ENCODE measurements at regions not wholly inside any gene's neighbourhood (a gene's known extent, or its start where the extent isn't known, plus 50 kb on each side); places are given as distances from the start of the nearest gene placed in this dataset.

DNA sequence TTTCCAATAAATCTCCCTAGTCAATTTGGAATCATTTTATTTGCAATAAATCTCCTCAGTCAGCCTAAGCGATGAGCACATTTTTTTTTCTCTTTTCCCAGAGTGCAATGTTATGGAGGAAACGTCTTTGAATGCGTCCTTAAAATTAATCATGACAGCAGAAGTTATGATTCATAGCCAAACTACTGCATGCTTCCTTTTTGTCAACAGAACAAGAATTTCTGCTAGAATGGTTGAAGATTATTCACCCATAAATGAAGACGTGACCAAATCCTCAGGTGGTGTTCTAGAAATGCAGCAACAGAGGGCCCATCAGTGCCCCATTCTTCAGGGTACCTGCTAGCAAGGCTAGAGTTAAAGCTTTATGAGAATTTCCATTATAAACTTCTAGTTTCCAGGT, 407.9 kb upstream of the PKN2 start:
- no peak for DNase-seq

DNA sequence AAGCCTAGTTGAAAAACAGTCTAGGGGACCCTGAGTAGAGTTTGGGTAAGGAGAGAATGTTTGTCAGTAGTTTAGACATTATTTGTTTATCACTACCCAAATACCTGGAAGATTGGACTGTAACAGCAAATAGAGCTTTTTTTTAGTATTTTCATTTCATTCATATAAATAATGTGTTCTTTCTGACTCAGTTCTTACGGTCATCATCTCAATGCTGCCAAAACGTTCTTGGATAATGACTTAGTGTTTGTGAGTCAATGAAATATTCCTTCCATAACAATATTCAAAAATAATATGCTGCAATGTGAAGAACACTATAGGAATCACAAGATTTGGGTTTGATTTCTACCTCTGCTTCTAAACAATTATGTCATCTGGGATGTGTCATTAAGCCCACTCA, 400.0 kb upstream of the PKN2 start:
- DNase-seq: no peak

DNA sequence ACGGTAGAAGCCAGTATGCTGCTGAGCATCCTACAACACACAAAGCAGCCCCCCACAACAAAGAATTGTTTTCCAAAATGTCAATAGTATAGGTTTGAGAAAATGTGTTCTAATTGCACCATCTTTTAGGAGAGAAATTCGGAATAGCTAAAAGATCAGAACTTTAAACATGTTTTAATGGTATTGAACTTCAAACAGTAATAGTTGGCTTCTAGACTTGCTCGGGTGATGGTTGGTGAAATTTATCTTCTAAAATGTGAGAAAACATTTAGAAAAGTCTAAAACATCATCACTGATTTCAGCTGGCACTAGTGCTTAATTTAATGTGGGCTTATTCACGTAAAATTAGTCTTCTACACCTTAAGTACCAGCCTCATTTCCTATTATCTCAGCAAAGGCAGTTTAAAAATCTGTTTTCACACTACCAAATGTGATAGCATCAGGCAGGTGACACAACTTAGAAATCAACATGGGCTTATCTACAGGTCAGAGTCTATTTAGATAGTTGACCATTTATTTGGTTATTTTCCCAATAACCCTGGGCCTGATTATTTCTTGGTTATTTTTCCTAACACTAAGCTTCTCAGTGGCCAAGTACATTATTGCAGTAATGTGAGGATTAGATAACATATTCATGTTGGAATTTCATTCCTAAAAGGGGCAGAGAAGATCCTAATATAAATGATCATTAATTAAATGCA, 399.3 kb upstream of the PKN2 start:
- no peak for DNase-seq

DNA sequence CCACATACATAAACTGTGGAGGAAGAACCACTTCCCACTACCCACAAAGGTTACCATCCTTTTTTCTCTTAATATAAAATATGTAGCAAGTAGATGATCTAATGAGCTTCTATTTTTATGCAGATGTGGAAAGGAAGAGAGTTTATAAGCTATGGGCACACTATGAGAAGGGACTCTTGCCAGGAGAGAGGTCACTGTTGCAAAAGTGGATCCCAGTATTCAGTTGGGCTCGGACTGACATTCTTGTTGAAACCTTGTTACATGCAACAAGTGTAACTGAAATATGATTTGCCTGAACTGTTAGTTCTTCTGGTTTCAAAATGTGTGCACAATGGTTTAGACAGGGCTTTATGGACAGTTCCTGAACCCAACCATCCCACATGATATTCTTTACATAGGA, 397.4 kb upstream of the PKN2 start:
- DNase-seq: no peak

DNA sequence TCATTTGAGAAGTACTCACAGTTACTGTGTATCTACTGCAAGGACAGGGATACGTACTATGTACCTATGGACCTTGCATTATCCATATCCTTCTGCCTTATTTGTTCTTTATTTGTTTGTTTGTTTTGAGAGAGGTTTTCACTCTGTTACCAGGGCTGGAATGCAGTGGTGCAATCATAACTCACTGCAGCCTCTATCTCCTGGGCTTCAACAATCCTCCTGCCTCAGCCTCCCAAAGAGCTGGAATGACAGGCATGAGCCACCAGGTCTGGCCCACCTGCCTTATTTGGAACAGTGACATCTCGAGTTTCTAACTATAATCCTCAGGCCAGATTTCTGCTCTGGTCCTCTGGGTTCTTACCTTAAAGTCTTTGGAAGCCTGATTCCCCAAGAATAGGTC, 395.5 kb upstream of the PKN2 start:
- DNase-seq: no peak

DNA sequence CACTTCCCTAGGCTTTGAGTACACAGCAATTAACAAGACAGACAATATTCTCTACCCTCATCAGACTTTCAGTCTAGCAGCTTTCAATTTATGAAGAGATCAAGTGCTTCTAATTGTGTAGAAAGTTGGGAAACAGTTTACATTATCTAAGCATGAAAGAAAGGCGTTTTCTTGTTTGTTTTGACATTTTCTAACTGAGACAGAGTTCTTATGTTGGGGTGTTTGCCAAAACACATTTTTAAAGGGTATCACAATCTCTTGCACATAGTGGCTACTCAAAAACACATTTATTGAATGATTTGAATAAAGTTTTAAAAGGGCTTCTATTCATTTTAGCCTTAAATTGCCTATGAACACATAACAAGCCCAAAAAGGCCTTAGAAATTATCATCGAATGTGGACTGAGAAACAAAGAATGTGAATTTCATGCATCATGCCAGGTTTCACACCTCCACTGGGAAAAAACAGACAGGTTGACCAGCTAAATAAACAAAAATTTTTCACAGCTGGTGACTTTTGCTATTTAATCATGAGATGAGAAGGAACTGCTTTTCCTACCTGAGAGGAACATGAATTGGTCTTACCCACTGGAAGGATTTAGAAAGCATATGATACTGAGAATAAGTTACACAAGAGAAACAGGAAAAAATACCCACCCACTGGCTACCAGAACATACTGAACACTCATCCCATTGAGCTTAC, 394.5 kb upstream of the PKN2 start:
- DNase-seq: no peak

DNA sequence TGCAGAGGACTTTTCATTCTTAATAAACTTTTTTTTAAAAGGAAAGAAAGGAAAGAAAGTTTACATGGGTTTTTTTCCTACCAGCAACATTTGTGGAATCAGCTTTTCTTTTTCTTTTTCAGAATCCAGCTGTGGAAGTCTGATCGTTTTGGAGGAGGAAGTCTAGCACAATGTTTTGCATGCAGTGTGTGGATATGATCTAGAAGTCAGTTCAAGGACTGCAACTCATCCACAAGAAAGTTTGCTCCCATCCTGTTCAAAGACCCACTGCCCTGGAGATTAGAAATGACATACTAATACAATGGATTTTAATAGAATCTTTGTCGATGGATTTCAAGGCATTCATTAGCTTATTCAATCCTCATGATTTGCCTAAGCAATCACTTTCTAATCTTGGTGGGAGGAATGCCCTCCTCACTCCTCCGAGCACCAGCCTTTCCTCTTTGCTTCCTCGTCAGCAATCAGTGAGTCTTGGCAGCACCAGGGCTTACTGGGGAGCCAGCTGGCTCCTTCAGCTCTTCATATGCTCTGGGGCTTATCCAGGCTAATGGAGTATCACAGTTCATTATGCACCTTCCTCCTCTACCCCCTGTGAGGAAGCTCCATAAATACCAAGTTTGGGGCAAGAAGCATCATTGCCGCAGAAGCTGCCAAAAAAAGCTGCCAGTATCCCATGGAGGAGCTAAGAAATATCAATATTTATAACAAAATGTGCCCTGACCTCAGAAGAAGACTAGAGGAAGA, 392.3 kb upstream of the PKN2 start:
- DNase-seq: no peak

DNA sequence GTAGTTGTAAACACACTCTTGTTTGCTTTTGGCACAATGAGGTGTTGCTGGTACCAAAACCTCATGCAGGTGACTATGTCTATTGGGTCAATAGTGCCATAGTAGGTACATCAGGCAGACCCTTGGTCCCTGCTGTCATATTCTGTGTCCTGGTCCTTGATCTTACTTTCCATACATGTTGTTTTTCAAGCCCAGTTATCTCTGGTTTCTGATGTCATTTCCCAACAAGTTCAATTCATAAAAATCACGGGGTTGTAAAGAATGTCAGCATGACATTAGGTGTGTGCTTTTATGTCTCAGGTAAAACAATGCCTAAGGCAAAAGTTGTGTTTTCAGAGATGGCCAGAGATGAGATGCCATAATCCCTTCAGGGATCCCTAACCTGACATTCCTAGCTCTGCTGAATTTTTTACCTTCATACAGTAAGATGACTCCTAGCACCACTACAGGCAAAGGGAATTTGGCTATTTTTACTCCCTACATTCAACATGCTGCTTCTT, 390.3 kb upstream of the PKN2 start:
- no peak for DNase-seq

DNA sequence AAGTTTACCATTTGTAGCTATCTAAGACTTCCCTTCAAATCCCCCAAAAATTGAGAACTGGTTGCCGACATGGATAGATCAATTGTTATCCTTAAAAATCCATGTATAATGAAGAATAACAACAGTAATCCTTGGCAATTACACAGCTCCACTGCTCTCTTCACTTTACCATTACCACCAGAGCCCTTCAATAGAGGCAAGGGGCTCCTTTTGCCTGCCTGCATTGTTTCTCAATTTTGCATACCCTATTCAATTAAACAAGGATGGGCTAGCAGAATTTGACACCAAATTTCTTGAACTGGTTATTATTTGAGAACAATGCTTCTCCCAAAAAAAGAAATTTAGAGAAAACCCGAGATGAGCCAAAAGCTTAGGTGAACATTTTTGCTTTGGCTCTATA, 387.8 kb upstream of the PKN2 start:
- no peak for DNase-seq

DNA sequence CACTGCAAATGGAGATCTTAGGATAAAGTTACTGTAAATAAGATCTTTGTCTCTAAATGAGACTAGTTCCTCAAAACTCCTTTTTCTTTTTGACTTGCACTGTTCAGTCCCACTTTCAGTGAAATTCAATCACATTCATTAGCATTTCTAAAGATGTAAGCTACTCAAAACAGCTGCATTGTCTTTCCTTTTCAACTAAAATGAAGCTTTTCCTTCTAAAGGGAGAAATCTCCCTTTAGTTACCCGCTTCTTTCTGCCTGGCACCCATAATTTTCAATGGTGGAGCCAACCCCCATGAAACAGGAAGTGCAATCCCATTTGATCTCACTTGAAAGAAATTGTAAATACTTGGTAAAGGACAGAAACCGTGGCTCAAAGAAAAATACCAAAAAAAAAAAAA, 387.4 kb upstream of the PKN2 start:
- DNase-seq: no peak

DNA sequence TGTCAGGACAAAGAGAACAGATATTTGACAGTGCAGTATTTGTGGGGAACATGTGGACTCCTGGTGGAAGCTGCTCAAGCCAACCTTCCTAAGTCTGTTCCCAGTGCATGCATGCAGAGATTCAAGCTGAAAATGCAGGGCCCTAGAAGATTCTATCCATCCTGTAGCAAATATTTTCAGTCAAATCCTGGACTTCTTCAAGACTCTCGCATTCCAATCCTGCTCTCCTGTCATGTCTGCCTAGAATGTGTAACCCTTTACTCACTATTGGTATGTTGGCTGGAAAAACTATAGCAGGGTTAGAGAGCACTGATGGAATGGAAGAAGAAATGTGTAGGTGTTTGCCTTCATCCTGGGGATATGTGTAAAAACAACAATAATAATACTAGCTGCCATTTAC, 385.6 kb upstream of the PKN2 start:
- no peak for DNase-seq

DNA sequence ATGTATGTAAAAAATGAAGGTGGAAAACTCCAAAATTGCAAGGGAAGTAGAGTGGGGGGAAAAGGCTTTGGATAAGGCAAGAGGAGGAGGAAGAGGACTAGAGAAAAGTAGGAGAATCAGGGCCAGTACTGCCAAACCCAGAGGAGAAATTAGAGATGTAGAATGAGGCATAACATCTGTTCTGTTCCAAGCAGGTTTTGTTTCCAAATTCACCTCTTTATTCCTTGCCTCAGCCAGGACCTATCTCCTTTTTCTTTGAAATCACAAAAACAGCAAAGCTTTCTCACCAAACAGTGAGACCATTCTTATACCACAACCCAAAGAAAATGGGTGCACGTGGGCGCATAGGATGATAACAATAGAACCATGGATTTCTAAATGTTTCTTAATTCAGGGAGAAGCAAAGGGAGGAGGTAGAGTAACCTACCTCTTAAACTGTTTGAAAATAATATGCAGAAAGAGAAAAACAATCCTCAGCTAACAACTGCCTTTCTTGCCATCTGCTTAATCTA, 383.3 kb upstream of the PKN2 start:
- no peak for DNase-seq

DNA sequence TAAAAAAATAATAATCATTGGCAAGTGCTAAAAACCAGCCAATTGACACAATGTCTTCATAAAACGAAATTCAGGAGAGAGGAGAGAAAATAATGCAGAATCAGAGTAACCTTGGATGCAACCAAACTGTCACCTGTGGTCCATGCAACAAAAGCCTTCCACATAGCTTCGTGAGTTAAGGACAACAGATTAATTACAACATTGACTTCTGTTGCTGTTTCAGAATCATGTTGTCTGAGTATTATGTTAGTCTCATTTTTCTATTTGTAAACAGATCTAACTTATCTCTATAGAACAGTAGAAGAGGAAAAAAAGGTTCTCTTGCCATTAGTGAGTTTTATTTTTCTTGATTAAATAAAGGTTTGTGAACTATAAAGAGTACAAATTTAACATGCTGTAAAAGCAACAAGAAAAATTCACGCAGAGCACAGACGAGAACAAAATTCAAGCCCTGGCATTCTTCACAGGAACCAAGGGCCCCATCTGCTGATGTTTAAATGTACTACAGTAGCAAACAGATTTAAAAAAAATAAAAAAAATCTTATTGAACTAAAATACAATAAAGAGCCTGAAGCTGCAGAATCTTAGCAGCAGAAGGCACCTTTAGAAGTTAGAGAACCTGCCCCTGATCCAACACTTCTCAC, 381.1 kb upstream of the PKN2 start:
- peak; percentile 24 for DNase-seq

DNA sequence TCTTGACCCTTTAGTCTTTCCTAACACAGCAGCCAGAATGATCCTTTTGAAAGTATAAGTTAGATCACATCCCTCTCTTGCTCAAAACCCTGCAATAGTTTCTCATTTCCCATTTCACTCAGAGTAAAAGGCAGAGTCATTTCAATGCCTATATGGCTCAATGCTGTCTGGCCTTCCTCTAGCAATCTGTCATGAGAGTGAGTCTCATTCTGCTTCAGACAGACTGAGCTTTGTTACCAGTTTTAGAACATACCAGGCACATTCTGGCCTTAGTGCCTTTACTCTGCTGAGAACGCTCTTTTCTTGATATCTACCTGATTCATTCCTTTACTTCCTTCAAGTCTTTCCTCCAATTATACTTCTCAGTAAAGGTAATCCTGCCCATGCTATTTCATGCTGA, 372.8 kb upstream of the PKN2 start:
- DNase-seq: no peak

DNA sequence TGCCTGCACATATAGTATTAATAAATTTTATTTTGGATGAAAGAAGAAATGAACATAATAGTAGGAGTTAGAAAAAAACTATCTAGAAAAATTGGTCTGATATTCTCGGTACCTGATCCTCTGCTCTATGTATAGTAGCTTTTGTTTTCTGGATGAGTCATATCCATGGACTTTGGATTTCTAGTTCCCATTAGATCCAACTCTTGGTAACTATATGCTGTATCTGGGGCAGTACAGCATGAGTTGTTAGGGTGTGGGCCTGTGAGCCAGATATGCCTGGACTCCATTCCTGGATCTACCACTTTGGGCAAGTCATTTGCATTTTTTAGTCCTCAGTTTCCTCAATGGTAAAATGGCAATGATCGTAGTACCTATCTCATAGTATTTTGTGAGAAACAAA, 372.2 kb upstream of the PKN2 start:
- DNase-seq: no peak

DNA sequence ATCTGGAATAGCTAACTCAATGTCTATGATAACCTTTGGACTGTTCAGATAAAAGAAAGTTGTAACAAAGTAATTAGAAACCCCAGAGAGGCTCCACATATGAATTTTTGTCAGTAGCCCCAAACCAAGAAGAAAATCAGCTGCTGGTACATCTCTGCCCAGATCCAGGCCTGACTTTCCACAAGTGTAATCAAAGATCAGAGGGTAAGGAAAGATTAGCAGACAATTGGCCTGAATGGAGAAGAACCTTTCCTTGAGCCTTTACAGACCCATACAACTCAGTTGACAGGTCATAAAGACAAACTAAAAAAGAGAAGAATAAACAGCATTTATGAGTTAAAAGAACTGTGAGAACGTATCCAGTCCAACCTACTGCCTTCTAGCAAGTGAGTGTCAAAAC, 366.7 kb upstream of the PKN2 start:
- DNase-seq: no peak

DNA sequence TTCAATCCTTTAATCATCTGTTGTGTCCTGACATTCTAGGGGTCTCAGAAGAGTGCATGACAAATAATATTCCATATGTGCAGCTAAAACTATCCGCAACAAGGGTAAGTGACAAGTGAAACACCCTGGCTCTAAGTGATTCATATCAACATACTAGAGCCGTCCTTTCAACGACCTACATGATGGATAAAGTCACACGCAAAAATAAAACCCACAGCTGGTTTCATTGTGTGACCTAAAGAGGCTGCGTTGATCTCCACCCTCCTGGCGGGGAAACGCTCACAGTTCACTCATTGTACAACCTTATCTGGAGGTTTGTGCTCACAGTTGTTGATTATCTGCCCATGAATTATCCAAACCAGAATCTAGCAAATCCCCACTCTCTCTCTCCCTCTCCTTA, 365.3 kb upstream of the PKN2 start:
- no peak for DNase-seq

DNA sequence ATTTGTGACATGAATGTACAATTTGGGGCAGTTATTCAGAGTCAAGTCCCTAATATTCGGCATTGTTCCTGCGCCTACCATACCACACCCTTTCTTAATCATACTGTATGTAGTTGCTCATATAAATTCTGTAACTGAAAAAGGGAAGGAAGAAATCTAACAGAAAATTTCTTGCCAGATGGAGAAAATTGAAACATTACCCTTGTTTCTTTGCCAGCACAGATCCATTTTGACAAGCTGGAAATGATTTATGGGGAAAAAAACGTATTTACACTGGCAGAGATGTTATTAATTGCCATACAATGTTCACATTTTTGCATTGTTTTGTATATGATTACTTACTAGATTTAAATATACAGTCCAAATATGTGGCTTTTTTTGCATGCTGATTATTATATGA, 363.8 kb upstream of the PKN2 start:
- DNase-seq: no peak

DNA sequence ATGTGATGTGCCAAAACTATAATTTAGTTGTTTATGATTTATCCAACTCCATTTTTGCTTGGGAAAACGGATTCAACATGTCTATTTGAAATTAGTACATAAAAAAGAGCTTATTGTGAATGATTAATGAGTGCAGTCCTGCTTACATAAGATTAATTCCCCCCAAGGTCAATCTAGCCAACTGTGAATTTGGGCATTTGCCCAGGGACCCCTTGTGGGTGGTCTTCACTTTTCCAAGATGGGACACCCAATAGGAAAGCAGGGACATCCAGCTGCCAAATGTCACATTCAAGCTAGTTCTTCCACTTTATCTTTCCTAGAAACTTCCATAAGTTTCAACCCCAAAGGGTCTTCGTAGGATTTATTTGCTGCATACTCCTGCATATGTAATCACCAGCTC, 362.4 kb upstream of the PKN2 start:
- DNase-seq: no peak

DNA sequence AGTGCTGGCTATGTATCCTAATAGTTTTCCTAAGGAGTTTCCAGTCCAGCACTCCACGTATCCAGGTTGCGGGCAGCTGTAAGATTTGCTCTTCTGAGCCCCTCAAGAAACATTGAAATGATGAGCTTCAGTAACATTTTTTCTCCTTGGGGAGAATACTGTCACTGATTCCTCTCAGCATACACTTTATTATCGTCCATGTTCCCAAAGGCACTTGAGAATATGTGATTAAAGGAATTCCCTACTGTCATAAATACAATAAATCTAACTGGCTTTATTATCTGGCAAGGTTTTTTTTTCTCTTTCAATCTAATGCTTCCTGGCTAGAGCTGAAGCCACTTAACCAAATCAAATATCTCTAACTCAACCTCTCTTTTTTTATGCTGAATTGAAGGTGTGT, 359.2 kb upstream of the PKN2 start:
- DNase-seq: no peak

DNA sequence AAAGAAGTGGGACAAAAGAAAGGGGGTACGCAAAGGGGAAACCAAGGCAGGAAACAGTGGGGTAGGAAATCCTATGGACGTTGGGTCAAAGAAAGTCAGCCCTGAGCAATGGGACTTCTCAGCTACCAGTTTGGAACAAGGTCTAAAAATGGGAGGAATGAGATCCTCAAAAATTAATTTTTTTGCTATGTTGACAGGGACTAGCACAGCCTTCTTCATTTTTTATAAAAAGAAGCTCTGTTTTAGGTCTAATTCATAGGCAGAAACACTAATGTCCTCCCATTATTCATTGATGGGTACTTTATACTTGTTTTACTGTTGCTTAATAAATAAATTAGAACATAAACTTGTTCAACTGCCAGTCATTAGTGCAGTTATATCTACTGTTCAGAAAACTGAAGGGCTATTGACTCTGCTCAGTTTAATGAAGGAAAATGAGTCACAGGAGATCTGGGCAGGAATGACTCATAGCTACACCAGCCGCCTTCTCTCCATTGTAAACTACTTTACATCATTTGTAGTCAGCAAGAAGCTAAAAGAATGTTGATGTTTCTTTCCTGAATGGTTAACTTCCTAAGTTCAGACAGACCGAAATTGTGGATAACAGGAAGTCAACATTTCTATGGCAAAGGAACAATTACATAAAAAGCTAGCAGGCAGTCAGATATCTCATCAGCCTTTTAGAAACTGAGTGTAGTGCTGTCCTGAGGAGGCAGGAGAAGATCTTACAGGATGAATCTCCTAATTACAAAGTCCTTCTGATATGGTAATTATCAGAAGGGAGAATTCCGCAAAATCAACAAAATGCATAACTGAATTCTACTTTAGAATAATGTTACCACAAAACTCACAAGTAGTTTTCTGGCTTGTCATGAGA, 356.4 kb upstream of the PKN2 start:
- no peak for DNase-seq

DNA sequence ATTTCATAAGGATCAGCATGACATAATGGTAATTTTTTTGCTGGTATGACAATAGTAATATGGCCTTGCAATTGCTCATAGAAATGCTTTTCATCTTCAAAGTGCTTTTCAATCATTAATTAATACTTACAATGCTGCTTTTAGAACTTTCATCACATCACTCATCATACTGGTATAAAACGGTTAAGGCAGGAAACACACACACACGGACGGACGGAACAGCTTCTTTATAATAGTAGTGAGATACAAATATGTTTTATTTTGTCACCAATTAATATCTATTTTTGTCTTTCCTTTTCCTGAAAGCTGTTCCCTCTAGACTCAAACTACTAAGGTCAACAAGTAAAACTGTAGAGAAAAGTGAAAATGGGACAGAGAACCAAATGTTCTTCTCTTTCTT, 353.9 kb upstream of the PKN2 start:
- no peak for DNase-seq
